Prostate gland (tissue), 2 donors: ENCODE measurements at regions not wholly inside any gene's neighbourhood (a gene's known extent, or its start where the extent isn't known, plus 50 kb on each side); places are given as distances from the start of the nearest gene placed in this dataset.

Experiments
- DNase-seq: peaks from one replicate; pipeline ENCODE4 v3.0.0-alpha.2; 2019; ENCODE audit warnings: low spot score
- H3K27ac ChIP-seq, 2 donors: fragments of 200-600 bp; sonication (generic); 2 replicates each; pipeline ENCODE4 v1.5.1; 2017 to 2019
- H3K27me3 ChIP-seq: fragments of 200-600 bp; sonication (generic); replicated peaks from 2 replicates; pipeline ENCODE4 v1.5.1; 2019; ENCODE audit not compliant: insufficient read depth
- H3K36me3 ChIP-seq, 2 donors: fragments of 200-600 bp; sonication (generic); 1 replicate in 1 of 2; 2 replicates in 1 of 2; pipeline versions ENCODE4 v1.5.1 to v1.8.1; 2017 to 2019
- H3K4me1 ChIP-seq: fragments of 200-600 bp; sonication (generic); replicated peaks from 2 replicates; pipeline ENCODE4 v1.5.1; 2019
- H3K4me3 ChIP-seq, 2 donors: fragments of 200-600 bp; sonication (generic); 2 replicates each; pipeline ENCODE4 v1.5.1; 2017 to 2019
- H3K9me3 ChIP-seq: fragments of 200-600 bp; sonication (generic); 2 replicates; pipeline ENCODE4 v1.5.1; 2017
- POLR2A ChIP-seq: fragments of 450-650 bp; IDR thresholded peaks from one replicate; pipeline ENCODE4 v1.6.1; 2016; ENCODE audit warnings: antibody characterized with exemption, mild to moderate bottlenecking
- POLR2AphosphoS5 ChIP-seq: sonication (generic); formaldehyde crosslinking; IDR thresholded peaks from one replicate; pipeline ENCODE4 v1.6.1; 2017; ENCODE audit warnings: antibody characterized with exemption
- WGBS: methylation state at CpG from one replicate; pipeline ENCODE4 v1.1.5; 2018; 5-methylcytosine and 5-hydroxymethylcytosine counted together
- intact Hi-C: fragments of 100-400 bp; cut with DNase I; formaldehyde crosslinking; loops from one replicate; pipeline ENCODE4 v1.14.2; 2022
- TF ChIP-seq, protein P1 (sequence below), 4 experiments: fragments of 200-600 bp in 2 of 4; fragments of 450-650 bp in 2 of 4; sonication (generic) in 2 of 4; IDR thresholded peaks; 1 replicate in 3 of 4; 2 replicates in 1 of 4; pipeline ENCODE4 v1.5.1; 2016 to 2019; ENCODE audit warnings: antibody characterized with exemption in 4 of 4, mild to moderate bottlenecking in 2 of 4, moderate library complexity in 2 of 4

DNA sequence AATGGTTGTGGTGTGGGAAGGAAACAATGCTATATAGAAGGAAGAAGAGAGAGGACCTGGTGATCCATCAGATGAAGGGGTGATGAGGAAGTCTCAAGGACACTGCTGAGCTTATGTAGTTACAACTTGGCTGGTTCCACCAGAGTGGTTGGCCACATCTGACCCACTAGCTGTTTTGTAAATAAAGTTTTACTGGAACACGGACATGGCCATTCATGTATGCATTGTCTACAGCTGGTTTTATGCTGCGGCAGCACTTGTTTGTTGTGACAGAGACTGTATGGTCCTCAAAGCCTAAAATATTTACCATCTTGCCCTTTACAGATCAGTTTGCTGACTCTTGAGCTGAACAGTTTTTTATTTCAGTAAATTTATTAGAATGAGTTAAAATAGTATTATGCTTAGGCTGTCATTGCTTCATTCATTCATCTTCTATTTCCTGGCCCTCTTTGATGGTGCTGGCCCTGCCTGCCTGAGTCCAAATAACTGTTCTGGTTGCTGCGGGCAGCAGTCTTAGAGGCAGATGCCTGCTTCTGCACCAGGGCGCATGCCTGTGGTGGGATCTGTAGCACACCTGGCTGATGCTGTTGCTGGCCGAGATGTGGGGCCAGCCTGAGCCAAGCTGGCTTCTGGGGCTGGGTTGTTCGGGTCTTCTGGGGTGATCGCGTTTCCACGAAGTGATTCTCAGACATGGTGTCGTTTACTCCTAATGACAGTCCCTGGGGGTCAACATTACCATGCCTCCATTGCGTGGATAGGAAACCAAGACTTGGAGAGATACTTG, 61.4 kb upstream of the WNT4 start:
- WGBS, result 84% methylated on average over 11 of the region's 11 CpGs
- DNase-seq, result no peak
- Histone ChIP-seq H3K27me3 (peaks cover 3% of the 10 kb centered on the region), H3K9me3 (no peaks in the 10 kb centered on the region), H3K27ac (no peak overlapping the region), H3K4me3 (no peak overlapping the region), H3K4me1 (no peaks in the 10 kb centered on the region), H3K36me3 (no peaks in the 10 kb centered on the region)
- TF ChIP-seq POLR2AphosphoS5, result no peak
- TF ChIP-seq, protein P1, sequence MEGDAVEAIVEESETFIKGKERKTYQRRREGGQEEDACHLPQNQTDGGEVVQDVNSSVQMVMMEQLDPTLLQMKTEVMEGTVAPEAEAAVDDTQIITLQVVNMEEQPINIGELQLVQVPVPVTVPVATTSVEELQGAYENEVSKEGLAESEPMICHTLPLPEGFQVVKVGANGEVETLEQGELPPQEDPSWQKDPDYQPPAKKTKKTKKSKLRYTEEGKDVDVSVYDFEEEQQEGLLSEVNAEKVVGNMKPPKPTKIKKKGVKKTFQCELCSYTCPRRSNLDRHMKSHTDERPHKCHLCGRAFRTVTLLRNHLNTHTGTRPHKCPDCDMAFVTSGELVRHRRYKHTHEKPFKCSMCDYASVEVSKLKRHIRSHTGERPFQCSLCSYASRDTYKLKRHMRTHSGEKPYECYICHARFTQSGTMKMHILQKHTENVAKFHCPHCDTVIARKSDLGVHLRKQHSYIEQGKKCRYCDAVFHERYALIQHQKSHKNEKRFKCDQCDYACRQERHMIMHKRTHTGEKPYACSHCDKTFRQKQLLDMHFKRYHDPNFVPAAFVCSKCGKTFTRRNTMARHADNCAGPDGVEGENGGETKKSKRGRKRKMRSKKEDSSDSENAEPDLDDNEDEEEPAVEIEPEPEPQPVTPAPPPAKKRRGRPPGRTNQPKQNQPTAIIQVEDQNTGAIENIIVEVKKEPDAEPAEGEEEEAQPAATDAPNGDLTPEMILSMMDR (IDR thresholded peaks at IDR 0.05), result no peak
- no peak for TF ChIP-seq POLR2A
- intact Hi-C loops, result no loop called here

DNA sequence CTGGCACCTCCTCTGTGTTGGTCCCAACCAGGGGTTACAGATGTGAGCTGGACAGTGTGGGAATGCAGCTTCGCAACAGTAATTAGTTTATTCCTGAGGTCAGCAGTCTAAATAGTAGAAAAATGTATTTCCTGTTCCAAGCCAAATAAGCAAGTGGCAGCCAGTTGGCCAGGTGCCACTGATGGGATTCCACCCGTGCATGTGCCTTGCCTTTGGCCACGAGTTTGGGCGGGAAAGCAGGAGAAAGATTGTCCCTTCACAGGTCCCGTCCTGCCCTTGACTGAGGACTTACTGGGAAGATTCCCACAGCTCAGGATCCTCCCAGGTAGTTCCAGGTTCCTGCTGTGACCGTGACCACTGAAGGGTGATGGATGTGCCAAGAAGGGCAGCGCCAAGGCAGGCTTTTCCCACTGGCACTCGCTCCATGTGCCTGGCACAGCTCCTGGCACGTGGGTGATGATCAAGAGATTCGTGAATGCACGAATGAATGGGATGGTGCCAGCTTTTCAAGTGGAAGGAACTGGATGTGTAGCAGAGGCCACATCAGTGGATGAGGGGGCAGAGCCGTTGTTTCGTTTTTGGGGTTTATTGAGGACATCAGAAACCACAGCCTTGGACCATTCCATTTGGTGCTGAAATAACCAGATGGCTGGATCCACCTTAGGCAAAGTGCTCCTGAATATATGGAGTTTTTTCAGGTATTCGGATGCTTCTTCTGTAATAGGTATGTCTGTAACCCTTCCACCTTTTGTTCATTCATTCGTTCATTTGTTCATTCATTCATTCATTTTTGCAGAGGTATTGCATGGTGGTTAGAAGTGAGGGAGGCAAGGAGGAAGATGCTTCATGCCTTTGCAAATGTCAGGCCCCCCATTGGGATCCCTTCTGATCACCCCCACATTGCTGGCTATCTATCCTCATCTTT, 62.4 kb upstream of the WNT4 start:
- no peak overlapping the region for H3K4me3 ChIP-seq
- 16% methylated on average over 15 of the region's 15 CpGs for WGBS
- TF ChIP-seq POLR2AphosphoS5, result peak; percentile 85
- TF ChIP-seq, protein P1 (IDR thresholded peaks at IDR 0.05), result no peak
- H3K27me3 ChIP-seq, result peaks cover 3% of the 10 kb centered on the region
- no peaks in the 10 kb centered on the region for H3K36me3 ChIP-seq
- no peak overlapping the region for H3K27ac ChIP-seq
- intact Hi-C loops, result no loop called here
- no peaks in the 10 kb centered on the region for H3K4me1 ChIP-seq
- peak; percentile 76 for DNase-seq
- H3K9me3 ChIP-seq, result no peaks in the 10 kb centered on the region

DNA sequence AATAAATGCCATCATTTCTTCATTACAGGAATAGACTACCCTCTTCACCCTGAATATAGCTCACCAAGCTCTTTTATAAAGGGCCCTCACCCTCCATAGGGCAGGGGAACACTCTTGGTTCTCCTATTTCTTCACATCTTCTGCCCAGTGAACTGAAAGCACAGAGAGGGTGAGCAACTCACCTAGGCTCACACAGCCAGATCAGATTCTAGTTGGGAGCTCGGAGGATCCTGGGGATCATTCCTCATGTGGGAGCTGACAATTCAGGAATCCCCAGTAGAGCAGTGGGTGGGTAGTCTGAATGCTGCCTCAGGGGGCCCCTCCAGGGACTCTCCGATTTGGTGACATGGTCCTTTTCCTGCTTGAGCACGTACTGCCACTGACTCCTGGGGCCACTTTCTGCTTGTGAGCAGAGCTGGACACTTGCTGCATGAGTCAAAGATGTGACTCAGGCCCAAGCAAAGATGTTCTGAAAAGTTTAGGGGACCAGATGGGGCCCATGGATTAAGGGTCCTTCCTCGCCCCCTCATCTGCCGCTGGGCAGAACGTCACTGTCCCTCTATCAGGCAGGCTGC, 63.7 kb upstream of the WNT4 start:
- H3K36me3 ChIP-seq, result no peaks in the 10 kb centered on the region
- 89% methylated on average over 6 of the region's 6 CpGs for WGBS
- TF ChIP-seq POLR2AphosphoS5 (no peak), POLR2A (no peak)
- TF ChIP-seq, protein P1 (IDR thresholded peaks at IDR 0.05), result no peak
- H3K27ac ChIP-seq, result no peak overlapping the region
- H3K9me3 ChIP-seq, result no peaks in the 10 kb centered on the region
- H3K27me3 ChIP-seq, result peaks cover 3% of the 10 kb centered on the region
- no peak overlapping the region for H3K4me3 ChIP-seq
- intact Hi-C loops, result no loop called here
- no peaks in the 10 kb centered on the region for H3K4me1 ChIP-seq
- DNase-seq, result no peak

DNA sequence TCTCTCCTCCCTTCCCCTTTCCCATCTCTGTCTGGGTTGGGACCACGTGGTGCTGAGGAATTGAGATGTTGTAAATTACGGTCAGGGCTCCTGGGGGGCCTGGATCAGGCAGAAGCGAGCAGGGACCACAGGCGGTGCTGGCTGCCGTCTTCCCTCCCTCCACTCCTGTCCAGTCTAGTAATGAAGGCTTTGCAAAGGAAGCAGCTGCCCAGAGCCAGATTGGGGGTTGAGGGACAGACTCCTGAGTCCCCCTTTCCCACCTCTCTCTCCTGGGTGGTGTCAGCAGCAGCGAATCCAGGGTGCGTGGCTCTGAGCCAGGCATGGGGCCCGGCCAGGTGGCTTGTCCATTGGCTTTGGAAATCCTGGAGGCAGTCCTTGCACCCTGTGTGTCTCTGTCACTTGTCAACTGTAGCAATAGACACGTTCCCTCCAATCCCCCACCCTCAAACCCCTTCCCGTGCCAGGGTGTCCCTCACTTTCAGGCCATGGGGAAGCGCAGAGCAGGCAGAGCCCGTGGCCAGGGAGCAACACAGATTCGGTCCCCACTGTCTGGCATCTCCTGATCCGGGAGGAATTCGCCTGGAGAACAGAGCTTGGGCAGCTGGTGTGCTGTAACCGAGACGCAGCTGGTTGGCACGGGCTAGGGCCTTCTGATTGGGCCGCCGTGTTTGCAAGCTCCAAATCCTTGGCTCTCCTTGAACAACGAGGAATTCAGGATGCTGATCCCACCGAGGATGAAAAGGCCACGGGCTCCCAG, 64.8 kb upstream of the WNT4 start:
- no peak for TF ChIP-seq POLR2A
- TF ChIP-seq, protein P1 (IDR thresholded peaks at IDR 0.05), result no peak
- TF ChIP-seq POLR2AphosphoS5, result no peak
- Histone ChIP-seq H3K4me1 (no peaks in the 10 kb centered on the region), H3K36me3 (no peaks in the 10 kb centered on the region), H3K27ac (no peak overlapping the region), H3K4me3 (no peak overlapping the region), H3K27me3 (peaks cover 3% of the 10 kb centered on the region), H3K9me3 (no peaks in the 10 kb centered on the region)
- WGBS, result 23% methylated on average over 23 of the region's 23 CpGs
- intact Hi-C loops, result no loop called here
- DNase-seq, result no peak
